ENCODE measurements at regions not wholly inside any gene's neighbourhood (a gene's known extent, or its start where the extent isn't known, plus 50 kb on each side); places are given as distances from the start of the nearest gene placed in this dataset.

DNA sequence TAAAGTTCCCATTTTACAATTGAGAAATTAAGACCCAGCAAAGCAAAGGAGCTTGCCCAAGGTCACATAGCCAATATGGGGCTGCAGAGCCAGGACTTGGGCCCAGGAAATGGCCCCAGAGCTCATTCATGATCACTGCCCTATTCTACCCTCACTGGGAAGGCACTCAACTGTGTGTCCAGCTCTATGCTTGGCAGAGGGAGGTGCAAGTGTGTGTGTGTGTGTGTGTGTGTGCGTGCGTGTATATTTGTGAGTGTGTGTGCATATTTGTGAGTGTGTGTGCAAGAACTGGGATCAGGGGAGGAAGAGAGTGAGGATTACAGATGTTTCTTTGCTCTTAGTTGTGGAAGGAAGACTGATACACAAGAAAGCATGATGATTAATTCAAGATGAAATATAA, 151.2 kb upstream of the CRY1 start:
- no peak overlapping the region for H3K4me3 ChIP-seq (ENCODE audit: low read length, poor library complexity, severe bottlenecking)
- H3K9me3 ChIP-seq (ENCODE audit: insufficient read depth, low read depth, low read length), result no peaks in the 10 kb centered on the region
- TF ChIP-seq, protein P1, sequence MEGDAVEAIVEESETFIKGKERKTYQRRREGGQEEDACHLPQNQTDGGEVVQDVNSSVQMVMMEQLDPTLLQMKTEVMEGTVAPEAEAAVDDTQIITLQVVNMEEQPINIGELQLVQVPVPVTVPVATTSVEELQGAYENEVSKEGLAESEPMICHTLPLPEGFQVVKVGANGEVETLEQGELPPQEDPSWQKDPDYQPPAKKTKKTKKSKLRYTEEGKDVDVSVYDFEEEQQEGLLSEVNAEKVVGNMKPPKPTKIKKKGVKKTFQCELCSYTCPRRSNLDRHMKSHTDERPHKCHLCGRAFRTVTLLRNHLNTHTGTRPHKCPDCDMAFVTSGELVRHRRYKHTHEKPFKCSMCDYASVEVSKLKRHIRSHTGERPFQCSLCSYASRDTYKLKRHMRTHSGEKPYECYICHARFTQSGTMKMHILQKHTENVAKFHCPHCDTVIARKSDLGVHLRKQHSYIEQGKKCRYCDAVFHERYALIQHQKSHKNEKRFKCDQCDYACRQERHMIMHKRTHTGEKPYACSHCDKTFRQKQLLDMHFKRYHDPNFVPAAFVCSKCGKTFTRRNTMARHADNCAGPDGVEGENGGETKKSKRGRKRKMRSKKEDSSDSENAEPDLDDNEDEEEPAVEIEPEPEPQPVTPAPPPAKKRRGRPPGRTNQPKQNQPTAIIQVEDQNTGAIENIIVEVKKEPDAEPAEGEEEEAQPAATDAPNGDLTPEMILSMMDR (conservative IDR thresholded peaks at IDR 0.05; ENCODE audit: low read length), result no peak
- TF ChIP-seq EZH2phosphoT487 (IDR thresholded peaks at IDR 0.05; ENCODE audit: borderline replicate concordance), result no peak
- no peaks in the 10 kb centered on the region for H3K36me3 ChIP-seq (ENCODE audit: insufficient read depth, low read length)
- no peaks in the 10 kb centered on the region for H3K27me3 ChIP-seq (ENCODE audit: insufficient read depth, low read length, poor library complexity, severe bottlenecking)
- no peaks in the 10 kb centered on the region for H3K9me2 ChIP-seq (replicated peaks; ENCODE audit: low read depth, low read length)
- H3F3A ChIP-seq (ENCODE audit: low read depth), result no peaks in the 10 kb centered on the region
- H3K4me1 ChIP-seq (ENCODE audit: insufficient read depth, low read length, poor library complexity, severe bottlenecking), result peaks cover 37% of the 10 kb centered on the region
- no peaks in the 10 kb centered on the region for H4K20me1 ChIP-seq (ENCODE audit: insufficient read depth, low read length, poor library complexity, severe bottlenecking)
- no peak overlapping the region for H3K4me2 ChIP-seq (ENCODE audit: low read depth, low read length, poor library complexity, severe bottlenecking)
- no peak overlapping the region for H3K9ac ChIP-seq (ENCODE audit: low read depth, low read length, poor library complexity, severe bottlenecking)
- no peaks in the 10 kb centered on the region for H3K79me2 ChIP-seq (ENCODE audit: insufficient read depth, low read length)
- H2AFZ ChIP-seq (ENCODE audit: low read length), result no peak overlapping the region

DNA sequence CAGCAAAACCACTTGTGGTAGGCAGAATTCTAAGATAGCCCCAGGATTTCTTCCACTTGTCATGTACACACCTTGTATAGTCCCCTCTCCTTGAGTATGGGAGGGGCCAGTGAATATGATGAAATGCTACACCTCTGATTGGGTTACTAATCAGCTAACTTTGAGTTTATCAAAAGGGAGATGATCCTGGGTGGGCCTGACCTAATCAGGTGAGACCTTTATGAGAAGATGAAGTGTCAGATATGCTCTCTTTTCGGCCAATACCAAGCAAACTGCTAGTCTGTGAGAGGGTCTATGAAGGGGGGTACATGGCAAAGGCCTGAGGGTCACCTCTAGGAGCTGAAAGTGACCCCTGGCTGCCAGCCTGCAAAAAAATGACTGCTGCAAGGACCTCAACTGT, 154.3 kb upstream of the CRY1 start:
- Histone ChIP-seq H3F3A (ENCODE audit: low read depth) (no peaks in the 10 kb centered on the region), H3K4me3 (ENCODE audit: low read length, poor library complexity, severe bottlenecking) (no peak overlapping the region), H3K79me2 (ENCODE audit: insufficient read depth, low read length) (no peaks in the 10 kb centered on the region), H3K9me2 (replicated peaks; ENCODE audit: low read depth, low read length) (no peaks in the 10 kb centered on the region), H3K4me1 (ENCODE audit: insufficient read depth, low read length, poor library complexity, severe bottlenecking) (peaks cover 7% of the 10 kb centered on the region), H3K9ac (ENCODE audit: low read depth, low read length, poor library complexity, severe bottlenecking) (no peak overlapping the region), H4K20me1 (ENCODE audit: insufficient read depth, low read length, poor library complexity, severe bottlenecking) (no peaks in the 10 kb centered on the region), H3K9me3 (ENCODE audit: insufficient read depth, low read depth, low read length) (no peaks in the 10 kb centered on the region), H2AFZ (ENCODE audit: low read length) (no peak overlapping the region), H3K27me3 (ENCODE audit: insufficient read depth, low read length, poor library complexity, severe bottlenecking) (no peaks in the 10 kb centered on the region), H3K36me3 (ENCODE audit: insufficient read depth, low read length) (no peaks in the 10 kb centered on the region), H3K4me2 (ENCODE audit: low read depth, low read length, poor library complexity, severe bottlenecking) (no peak overlapping the region)
- no peak for TF ChIP-seq EZH2phosphoT487 (IDR thresholded peaks at IDR 0.05; ENCODE audit: borderline replicate concordance)
- TF ChIP-seq, protein P1 (conservative IDR thresholded peaks at IDR 0.05; ENCODE audit: low read length), result no peak

DNA sequence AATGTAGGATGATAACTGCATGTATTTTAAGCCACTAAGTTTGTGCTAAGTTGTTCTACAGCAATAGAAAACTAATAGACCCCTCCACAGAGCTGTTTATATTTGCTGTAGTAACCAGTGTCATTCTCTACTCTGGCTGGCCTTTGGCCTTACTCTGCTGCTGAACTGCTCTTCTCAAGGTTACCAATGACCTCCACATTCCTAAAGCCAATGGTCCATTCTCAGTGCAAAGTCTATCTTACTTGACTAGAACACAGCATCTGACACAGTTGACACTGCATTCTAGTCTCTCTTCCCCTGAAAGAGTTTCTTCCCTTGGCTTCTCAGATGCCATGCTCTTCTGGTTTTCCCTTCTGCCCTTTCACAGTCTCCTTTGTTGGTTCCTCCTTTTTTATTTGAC, 154.8 kb upstream of the CRY1 start:
- peaks cover 2% of the 10 kb centered on the region for H3K4me1 ChIP-seq (ENCODE audit: insufficient read depth, low read length, poor library complexity, severe bottlenecking)
- H2AFZ ChIP-seq (ENCODE audit: low read length), result no peak overlapping the region
- no peak overlapping the region for H3K4me2 ChIP-seq (ENCODE audit: low read depth, low read length, poor library complexity, severe bottlenecking)
- H3F3A ChIP-seq (ENCODE audit: low read depth), result no peaks in the 10 kb centered on the region
- no peaks in the 10 kb centered on the region for H3K27me3 ChIP-seq (ENCODE audit: insufficient read depth, low read length, poor library complexity, severe bottlenecking)
- no peaks in the 10 kb centered on the region for H3K79me2 ChIP-seq (ENCODE audit: insufficient read depth, low read length)
- H4K20me1 ChIP-seq (ENCODE audit: insufficient read depth, low read length, poor library complexity, severe bottlenecking), result no peaks in the 10 kb centered on the region
- no peaks in the 10 kb centered on the region for H3K36me3 ChIP-seq (ENCODE audit: insufficient read depth, low read length)
- TF ChIP-seq, protein P1 (conservative IDR thresholded peaks at IDR 0.05; ENCODE audit: low read length), result no peak
- TF ChIP-seq EZH2phosphoT487 (IDR thresholded peaks at IDR 0.05; ENCODE audit: borderline replicate concordance), result no peak
- H3K9ac ChIP-seq (ENCODE audit: low read depth, low read length, poor library complexity, severe bottlenecking), result no peak overlapping the region
- H3K4me3 ChIP-seq (ENCODE audit: low read length, poor library complexity, severe bottlenecking), result no peak overlapping the region
- H3K9me2 ChIP-seq (replicated peaks; ENCODE audit: low read depth, low read length), result no peaks in the 10 kb centered on the region
- H3K9me3 ChIP-seq (ENCODE audit: insufficient read depth, low read depth, low read length), result no peaks in the 10 kb centered on the region
